HG02798 (cell line): ENCODE measurements at regions not wholly inside any gene's neighbourhood (a gene's known extent, or its start where the extent isn't known, plus 50 kb on each side); places are given as distances from the start of the nearest gene placed in this dataset.
"Not testable (repeated sequence)": the region's sequence is repeated elsewhere in the genome, so short reads cannot be mapped to it uniquely, and the experiment has no call there.

Experiments
- ATAC-seq: cut with Tn5 transposase; IDR thresholded peaks from one replicate; pipeline ENCODE4 v1.9.1; 2021; ENCODE audit warnings: mild to moderate bottlenecking; ENCODE audit not compliant: unreplicated experiment, poor library complexity

DNA sequence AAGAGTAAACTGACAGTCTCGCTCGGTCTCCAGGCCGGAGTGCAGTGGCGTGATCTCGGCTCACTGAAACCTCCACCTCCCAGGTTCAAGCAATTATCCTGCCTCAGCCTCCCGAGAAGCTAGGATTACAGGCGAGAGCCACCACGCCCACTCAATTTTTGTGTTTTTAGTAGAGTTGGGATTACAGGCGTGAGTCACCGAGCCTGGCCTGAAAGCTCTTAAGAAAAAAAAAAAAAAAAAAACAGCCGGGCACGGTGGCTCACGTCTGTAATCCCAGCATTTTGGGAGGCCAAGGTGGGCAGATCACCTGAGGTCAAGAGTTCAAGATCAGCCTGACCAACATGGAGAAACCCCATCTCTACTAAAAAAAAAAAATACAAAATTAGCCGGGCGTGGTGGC, 55.3 kb upstream of the THOC2 start:
- ATAC-seq, result not testable (repeated sequence)

DNA sequence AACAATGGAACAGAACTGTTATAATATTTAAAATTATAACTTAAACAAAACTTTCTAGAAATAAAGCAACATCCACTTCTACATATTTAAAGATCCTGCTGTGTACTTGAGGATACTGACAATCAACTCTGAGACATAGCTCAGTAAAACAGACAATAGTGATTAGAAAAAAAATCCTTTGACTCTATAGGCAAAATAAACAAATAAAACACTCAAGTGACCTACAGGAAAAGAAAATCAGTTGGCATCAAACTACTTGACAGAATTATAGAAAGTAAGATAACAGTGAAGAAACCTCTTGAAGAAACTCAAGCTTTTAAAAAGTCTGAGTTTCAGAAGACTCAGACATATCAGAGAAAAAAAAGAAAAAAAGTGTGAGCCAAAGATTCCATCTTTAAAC, 55.9 kb upstream of the THOC2 start:
- ATAC-seq, result no peak

DNA sequence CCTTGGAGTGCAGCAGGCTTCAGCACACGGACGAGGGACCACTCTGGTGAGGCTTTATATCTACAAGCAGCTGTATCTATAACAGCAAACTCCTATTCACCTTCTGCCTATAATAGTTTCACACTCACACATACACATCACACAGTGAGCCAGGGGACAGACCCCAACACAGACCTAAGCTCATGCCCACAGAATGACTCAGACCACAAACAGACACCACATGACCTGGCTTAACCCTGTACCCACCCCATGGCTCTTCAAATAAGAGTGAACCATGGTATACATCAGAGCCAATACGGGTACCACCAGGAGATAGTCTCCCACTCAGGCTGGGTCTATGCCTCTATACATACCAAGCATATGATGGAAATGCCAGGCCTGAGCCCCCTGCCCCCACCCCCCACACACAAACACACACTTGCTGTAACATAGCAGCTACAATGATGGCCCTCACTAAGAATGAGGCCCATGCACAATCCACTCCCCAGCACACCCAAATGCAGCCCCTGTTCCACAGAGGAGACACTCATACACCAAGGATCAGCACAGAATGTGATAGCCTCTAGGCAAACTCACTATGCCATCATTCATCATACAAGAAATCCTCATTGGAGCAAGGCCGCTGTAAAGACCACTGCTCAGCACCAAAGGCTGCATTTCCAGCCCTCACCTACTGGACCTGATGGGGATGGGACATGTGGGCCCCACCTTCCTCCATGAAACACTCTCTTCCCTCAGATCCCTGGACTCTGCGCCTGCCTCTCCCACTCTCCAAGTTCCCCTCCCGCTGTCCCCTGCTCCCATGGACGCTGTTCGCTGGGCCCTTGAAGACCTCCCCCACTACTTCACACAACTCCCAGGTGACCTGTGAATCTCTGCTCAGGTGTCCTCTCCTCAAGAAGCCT, 62.1 kb upstream of the XIAP start:
- ATAC-seq, result peak; percentile 39

DNA sequence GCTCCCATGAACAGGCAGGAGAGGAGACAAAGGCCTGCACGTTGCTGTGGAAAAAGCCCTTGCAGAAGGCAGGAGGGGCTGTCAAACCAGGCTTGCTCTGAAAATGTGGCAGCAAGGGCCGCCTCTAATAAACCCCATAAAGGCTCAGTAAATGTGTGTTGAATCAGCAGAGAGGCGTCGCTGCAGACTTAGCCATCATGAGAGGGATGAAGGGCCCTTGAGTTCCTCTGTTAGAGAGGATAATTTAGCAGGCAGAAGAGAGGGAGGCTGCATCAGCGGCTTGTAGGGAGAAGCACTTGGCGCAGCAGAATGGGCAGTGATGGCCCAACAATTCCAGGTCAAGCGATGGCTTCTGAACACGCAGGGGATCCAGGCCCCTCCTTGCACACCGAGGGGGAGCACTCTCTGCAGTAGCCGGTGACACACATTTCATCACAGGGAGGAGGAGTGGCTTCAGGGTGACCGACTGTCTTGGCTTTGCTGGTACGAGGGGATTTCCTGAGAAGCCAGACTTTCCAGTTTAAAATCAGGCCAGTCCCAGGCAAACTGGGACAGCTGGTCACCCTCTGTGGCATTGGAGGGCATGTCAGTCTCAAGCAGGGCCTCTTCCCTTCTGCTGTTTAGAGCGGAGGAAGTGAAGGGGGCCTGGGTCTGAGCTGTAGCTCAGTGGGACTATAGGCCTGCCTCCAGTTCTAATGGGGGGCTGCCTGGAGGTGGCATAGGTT, 61.0 kb upstream of the XIAP start:
- ATAC-seq, result not testable (repeated sequence)

DNA sequence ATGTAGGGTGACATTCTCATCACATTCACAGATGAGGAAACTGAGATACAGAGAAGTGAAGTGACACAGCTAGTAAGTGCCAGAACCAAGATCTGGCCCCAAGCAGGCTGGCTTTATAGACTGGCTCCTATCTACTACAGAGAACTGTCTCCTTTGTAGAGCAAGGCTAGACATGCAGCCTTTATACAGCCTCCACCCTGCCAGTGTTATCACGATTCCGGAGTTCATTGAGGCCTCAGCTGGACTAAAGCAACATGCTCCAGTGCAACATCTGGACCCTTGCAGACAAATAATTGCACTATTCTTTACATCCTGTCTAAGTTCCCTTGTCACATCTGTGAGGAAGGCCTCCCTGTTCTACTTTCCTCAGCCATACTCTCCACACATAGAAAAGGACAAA, 58.0 kb upstream of the XIAP start:
- no peak for ATAC-seq

DNA sequence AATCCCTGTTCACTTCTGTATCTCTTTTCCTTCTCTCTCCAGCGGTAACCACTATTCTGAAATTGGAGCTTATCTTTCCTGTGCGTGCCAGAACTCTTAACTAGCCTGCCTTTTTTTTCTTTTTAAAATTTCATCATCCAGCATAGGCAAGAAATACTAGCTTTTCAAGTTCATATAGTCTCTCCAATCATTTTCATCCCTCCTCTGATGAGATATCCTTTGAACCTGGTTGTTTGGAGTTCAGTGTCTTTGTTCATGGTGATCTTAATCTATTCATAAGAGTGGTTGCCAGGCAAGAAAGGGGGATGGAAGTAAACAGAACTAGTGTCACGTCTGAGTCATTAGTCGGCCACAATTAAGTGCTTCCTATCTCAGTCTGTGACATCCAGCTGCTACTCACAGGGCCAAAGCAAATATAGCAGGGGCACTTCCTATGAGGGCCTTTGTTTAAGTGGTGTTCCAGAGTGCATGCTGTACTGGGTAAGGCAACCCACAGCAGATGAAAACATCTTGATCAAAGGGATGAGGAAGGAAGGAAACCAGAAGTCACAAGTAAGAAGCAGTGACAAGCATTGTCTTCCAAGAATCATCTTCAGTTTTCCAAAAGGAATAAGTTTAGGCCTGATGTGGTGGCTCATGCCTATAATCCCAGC, 56.4 kb upstream of the XIAP start:
- ATAC-seq, result peak; percentile 55

DNA sequence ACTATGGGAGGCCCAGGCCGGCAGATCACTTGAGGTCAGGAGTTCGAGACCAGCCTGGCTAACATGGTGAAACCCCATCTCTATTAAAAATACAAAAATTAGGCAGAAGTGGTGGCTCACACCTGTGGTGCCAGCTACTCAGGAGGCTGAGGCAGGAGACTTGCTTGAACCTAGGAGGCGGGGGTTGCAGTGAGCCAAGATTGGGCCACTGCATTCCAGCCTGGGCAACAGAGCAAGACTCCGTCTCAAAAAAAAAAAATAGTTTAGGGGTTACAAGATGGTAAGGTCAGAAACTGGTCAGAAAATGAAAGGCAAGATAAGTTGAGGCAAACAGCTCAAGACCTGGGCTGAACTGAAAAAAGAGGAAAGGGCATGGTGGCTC, 55.9 kb upstream of the XIAP start:
- not testable (repeated sequence) for ATAC-seq

DNA sequence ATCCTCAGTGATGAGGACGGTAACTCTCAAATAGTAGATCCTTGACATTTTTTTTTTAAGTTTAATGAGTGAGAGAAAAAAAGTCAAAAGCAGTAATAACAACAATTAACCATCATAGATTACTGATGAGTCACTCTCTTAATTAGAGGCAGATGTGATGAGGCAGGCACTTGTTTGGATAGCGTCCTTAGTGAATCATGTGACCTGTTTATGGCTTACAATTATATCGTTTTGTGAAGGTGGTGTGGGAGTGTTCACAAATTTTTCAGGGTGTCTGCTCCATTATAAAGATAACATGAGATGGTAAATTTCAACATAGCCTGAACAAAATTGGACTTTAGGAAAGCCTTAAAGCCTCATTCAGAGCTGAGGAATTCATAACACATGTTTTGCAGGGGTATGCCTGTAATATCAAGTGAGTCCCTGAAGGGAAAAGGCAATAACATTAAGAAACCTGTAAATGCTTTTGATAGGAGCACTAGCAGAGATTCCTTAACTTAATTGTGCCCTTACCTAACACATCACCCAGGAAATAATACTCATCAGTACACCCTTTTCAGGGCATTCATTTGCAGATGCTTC, 51.9 kb upstream of the XIAP start:
- ATAC-seq, result no peak

DNA sequence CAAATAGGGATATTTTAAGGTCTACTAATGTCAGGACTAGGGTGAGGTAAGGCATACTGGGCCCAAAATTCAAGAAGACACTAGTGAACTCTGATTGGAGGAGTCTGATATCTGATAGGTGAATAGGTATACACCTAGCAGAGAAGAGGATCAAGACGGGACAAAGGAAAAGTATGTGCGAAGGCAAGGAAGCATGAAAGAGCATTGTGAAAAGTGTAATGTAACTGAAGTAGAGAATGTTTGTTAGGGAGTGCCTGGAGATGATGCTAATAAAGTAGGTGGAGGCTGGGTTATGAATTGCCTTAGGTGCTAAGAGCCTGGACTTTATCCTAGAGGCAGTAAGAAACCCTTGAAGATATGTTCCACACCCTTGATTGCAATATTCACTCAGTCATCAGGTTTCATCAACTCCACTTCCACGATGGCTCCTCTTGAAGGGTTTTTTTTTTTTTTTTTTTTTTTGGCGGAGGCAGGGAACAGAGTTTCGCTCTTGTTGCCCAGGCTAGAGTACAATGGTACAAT, 49.9 kb upstream of the XIAP start:
- no peak for ATAC-seq
